LNCaP clone FGC (cell line): ENCODE measurements at regions not wholly inside any gene's neighbourhood (a gene's known extent, or its start where the extent isn't known, plus 50 kb on each side); places are given as distances from the start of the nearest gene placed in this dataset.
"Not testable (repeated sequence)": the region's sequence is repeated elsewhere in the genome, so short reads cannot be mapped to it uniquely, and the experiment has no call there.

Experiments
- DNase-seq: peaks from one replicate; pipeline ENCODE4 v3.0.0-alpha.2; 2011; ENCODE audit warnings: low read depth
- H3K4me3 ChIP-seq: 2 replicates; pipeline ENCODE4 v1.5.1; 2011; ENCODE audit warnings: mild to moderate bottlenecking, low read depth, low read length, control low read depth
- CTCF ChIP-seq: IDR thresholded peaks from 2 replicates; pipeline ENCODE4 v1.5.1; 2012; ENCODE audit warnings: mild to moderate bottlenecking; ENCODE audit not compliant: control insufficient read depth, insufficient read depth; ENCODE audit errors: extremely low read depth

DNA sequence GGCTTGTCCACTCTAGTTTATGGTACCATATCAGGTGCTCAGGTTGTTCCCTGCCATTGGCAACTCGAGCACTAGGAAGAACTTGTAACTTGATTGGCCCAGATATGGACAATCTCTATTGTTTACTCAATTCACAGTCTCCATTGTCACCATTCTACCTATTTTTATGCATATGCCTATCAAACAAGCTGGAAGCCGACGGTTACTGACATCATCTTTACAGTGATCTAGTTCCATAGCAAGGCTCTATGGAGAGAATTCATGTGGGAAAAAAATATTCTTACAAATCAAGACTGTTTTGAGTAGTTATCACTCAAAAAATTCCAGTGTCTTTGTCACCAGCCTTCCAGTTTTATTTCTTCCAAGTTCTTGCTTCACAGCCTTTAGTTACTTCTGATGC is 1006.2 kb upstream of the PRR20A start:
- DNase-seq = no peak
- no peak for TF ChIP-seq CTCF

GRCh38 chr13:56166864-56167263 is 973.9 kb upstream of the PRR20A start:
- no peak overlapping the region for H3K4me3 ChIP-seq
- DNase-seq = no peak
- TF ChIP-seq CTCF = no peak

More for the DNA sequence above, 1006.2 kb upstream of the PRR20A start:
- no peak overlapping the region for H3K4me3 ChIP-seq

DNA sequence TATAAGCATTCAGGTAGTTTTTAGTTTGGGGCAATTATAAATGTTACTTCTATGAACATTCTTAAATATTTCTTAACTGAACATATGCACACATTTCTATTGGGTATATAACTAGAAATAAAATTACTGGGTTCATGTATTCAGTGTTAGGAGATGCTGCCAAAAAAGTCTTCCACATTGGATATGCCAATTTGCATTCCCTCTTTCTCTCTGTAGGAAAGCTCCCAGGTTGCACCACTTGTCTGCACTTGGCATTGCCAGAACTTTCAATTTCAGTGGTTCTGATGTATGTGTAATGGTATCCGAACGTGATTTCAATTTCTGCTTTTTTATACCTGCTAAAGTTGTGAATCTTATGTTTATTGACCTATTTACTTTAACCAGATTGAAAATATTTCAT is 972.1 kb upstream of the PRR20A start:
- DNase-seq = no peak
- H3K4me3 ChIP-seq = no peak overlapping the region
- TF ChIP-seq CTCF = no peak

DNA sequence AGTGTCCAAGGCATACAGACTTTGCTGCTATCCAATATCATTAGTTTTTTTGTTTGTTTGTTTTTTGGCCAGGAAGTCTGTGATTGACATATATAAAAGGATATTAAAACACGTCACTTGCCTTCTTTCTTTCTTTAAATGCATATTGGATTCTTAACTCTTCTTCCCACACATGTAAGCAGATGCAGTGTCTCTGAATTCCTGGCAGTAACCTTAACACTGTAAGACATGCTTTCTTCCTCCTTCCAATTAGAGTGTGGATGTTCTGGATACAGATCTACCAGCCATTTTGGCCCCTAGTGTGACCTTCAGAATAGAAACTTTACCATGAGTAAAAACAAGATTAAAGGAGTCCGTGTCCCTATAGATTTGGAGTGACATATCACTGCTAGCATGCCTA is 967.4 kb upstream of the PRR20A start:
- H3K4me3 ChIP-seq = no peak overlapping the region
- TF ChIP-seq CTCF = no peak
- no peak for DNase-seq

DNA sequence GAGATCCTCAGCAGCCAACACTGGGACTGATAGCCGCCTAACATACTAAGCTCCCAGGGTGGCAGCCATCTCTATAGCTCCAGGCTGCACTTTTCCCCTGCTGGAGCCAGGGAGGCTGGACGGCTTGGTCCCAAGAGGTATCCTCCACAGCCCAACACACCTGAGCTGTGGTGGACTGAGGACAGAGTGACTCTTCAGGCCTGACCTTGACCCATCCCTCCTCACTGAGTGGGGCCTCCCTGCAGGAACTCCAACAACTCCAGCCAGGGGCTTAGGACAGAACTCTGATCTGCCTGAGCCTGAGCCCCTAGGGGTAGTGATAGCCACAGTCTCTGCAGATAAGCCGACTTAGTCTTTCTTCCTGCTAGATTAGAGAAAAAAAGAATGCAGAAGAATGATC is 958.1 kb upstream of the PRR20A start:
- no peak for TF ChIP-seq CTCF

DNA sequence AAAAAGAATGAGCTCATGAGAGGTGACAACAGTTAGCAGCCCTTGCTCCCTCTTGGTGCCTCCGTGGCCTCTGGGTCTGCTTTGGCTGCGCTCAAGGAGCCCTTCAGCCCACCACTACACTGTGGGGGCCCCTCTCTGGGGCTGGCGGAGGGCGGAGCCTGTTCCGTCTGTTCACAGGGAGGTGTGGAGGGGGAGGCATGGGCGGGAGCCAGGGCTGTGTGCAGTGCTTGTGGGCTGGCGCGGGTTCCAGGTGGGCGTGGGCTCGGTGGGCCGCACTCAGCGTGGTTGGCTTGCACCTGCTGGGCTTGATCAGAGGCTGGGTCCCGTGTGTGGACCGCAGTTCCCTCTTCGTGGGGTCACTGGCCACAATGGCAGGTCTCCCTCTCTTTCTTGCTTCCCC is 953.4 kb upstream of the PRR20A start:
- no peak for TF ChIP-seq CTCF
- DNase-seq = no peak
- H3K4me3 ChIP-seq = no peak overlapping the region

More for the DNA sequence above, 958.1 kb upstream of the PRR20A start:
- H3K4me3 ChIP-seq = no peak overlapping the region
- DNase-seq = no peak

GRCh38 chr13:56188582-56188981 is 952.1 kb upstream of the PRR20A start:
- DNase-seq, H3K4me3 ChIP-seq: not testable (repeated sequence)

- no peak for DNase-seq
- H3K4me3 ChIP-seq = no peak overlapping the region
- no peak for TF ChIP-seq CTCF
These were observed 951.3 kb upstream of the PRR20A start for GRCh38 chr13:56189439-56189838.
